ENCODE measurements at regions not wholly inside any gene's neighbourhood (a gene's known extent, or its start where the extent isn't known, plus 50 kb on each side); places are given as distances from the start of the nearest gene placed in this dataset.

GRCh38 chr10:120308589-120308988 is 148.4 kb upstream of the PLPP4 start:
- Histone ChIP-seq H3K27me3 (no peaks in the 10 kb centered on the region), H3K9me3 (no peaks in the 10 kb centered on the region), H3K27ac (no peak overlapping the region), H3K4me3 (no peak overlapping the region), H3K36me3 (no peaks in the 10 kb centered on the region), H3K4me1 (no peaks in the 10 kb centered on the region)
- WGBS: 67% methylated on average over 3 of the region's 3 CpGs
- no peak for TF ChIP-seq CTCF (IDR thresholded peaks at IDR 0.05)
- TF ChIP-seq EP300 (IDR thresholded peaks at IDR 0.05): no peak
- TF ChIP-seq POLR2A (IDR thresholded peaks at IDR 0.05): no peak
- TF ChIP-seq POLR2AphosphoS5 (IDR thresholded peaks at IDR 0.05): no peak
- no peak for DNase-seq (ENCODE audit: low spot score in 2 of 2)

DNA sequence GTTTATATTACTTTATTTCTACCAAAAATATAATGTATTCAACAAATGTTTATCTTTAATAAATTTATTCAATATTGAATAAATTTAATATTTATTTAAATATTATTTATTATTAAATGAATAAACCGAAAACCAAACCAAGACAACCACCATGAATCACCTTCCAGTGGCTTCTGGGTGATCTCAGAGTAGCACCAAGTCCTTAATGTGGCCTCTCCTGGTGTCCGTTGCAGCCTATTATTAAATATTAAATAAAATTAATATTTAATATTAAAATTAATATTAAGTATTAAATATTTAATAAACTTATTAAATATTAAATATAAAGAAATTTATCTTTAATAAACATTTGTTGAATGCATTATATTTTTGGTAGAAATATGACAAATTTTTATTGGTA is 143.3 kb upstream of the PLPP4 start:
- Histone ChIP-seq H3K27me3 (no peaks in the 10 kb centered on the region), H3K36me3 (no peaks in the 10 kb centered on the region), H3K4me3 (no peak overlapping the region), H3K9me3 (no peaks in the 10 kb centered on the region), H3K4me1 (no peaks in the 10 kb centered on the region), H3K27ac (no peak overlapping the region)
- DNase-seq (ENCODE audit: low spot score in 2 of 2): no peak
- WGBS: 92% methylated on average over 2 of the region's 2 CpGs
- TF ChIP-seq EP300 (IDR thresholded peaks at IDR 0.05) (no peak), POLR2A (IDR thresholded peaks at IDR 0.05) (no peak), CTCF (IDR thresholded peaks at IDR 0.05) (no peak), POLR2AphosphoS5 (IDR thresholded peaks at IDR 0.05) (no peak)

GRCh38 chr10:120314442-120314841 is 142.6 kb upstream of the PLPP4 start:
- TF ChIP-seq POLR2AphosphoS5 (IDR thresholded peaks at IDR 0.05) (no peak), POLR2A (IDR thresholded peaks at IDR 0.05) (no peak)
- Histone ChIP-seq H3K4me1 (no peaks in the 10 kb centered on the region), H3K9me3 (no peaks in the 10 kb centered on the region), H3K27ac (no peak overlapping the region), H3K36me3 (no peaks in the 10 kb centered on the region), H3K27me3 (no peaks in the 10 kb centered on the region), H3K4me3 (no peak overlapping the region)
- no peak for DNase-seq (ENCODE audit: low spot score in 2 of 2)
- 80% methylated on average over 1 of the region's 1 CpG for WGBS

DNA sequence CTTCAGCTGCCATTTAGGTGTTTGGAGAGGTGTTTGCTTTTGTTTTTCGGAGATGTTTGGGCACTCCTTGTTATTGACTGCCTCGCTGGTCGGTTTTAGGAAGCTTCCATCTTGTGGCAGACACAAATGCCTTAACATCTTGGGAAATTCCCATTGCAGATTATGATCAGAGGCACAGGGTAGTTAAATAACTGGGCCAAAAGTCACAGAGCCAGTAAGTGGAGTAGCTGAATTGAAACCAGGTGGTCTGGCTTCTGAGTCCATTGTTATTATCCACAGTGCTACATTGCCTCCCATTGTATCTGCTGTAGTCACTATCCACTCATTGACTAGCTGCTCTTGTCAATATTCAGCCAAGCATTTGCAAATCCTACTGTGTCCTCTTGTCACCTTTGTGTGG is 138.2 kb upstream of the PLPP4 start:
- TF ChIP-seq CTCF (IDR thresholded peaks at IDR 0.05) (no peak), POLR2A (IDR thresholded peaks at IDR 0.05) (no peak), EP300 (IDR thresholded peaks at IDR 0.05) (no peak), POLR2AphosphoS5 (IDR thresholded peaks at IDR 0.05) (no peak)
- 76% methylated on average over 3 of the region's 3 CpGs for WGBS
- no peak for DNase-seq (ENCODE audit: low spot score in 2 of 2)

DNA sequence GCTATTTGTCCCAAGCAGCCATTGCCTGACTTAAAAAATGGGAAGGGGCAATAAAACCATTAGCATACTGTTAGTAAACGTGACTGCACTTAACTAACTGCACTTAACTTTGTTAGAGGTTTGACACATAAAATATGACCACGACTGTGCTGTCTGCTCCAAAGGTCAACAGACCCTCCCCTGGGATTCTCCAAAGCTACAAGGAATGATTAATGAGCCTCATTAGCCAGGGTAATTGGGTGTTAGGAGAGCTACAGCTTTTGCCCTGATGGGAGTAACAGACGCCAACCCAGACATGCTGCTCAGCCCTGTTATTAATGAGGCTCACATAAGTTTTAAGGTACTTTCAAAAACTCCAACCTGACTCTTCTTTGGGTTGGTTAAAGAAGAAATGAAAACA is 129.4 kb upstream of the PLPP4 start:
- 57% methylated on average over 3 of the region's 3 CpGs for WGBS
- H3K36me3 ChIP-seq: no peaks in the 10 kb centered on the region
- no peak overlapping the region for H3K27ac ChIP-seq
- H3K4me3 ChIP-seq: no peak overlapping the region
- H3K4me1 ChIP-seq: no peaks in the 10 kb centered on the region
- DNase-seq (ENCODE audit: low spot score in 2 of 2): no peak
- no peaks in the 10 kb centered on the region for H3K9me3 ChIP-seq
- H3K27me3 ChIP-seq: peaks cover 5% of the 10 kb centered on the region
- TF ChIP-seq CTCF (IDR thresholded peaks at IDR 0.05) (no peak), EP300 (IDR thresholded peaks at IDR 0.05) (no peak), POLR2AphosphoS5 (IDR thresholded peaks at IDR 0.05) (no peak), POLR2A (IDR thresholded peaks at IDR 0.05) (no peak)

More for the DNA sequence above, 138.2 kb upstream of the PLPP4 start:
- Histone ChIP-seq H3K4me1 (no peaks in the 10 kb centered on the region), H3K27ac (no peak overlapping the region), H3K36me3 (no peaks in the 10 kb centered on the region), H3K4me3 (no peak overlapping the region), H3K9me3 (no peaks in the 10 kb centered on the region), H3K27me3 (no peaks in the 10 kb centered on the region)

DNA sequence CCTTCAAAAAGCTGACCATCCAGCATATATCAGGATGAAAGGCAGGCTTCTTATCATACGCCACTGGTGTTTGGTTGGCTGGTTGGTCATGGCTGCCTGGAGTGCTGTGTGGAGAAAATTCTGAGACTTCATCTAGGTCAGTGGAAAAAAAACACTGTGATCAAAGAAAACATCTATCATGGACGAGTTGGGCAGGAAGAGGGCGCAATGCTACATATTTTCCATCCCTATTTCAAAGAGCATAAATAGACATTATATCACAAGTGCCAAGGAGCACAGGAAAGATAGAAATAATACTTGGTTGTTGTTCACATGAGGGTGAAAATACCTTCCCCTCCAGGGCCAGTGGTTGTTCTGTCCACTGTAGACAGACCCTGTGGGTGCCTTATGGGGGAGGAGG is 128.4 kb upstream of the PLPP4 start:
- WGBS: 84% methylated on average over 3 of the region's 3 CpGs
- H3K36me3 ChIP-seq: no peaks in the 10 kb centered on the region
- no peaks in the 10 kb centered on the region for H3K9me3 ChIP-seq
- no peak for DNase-seq (ENCODE audit: low spot score in 2 of 2)
- H3K27ac ChIP-seq: no peak overlapping the region
- H3K27me3 ChIP-seq: peaks cover 5% of the 10 kb centered on the region
- H3K4me3 ChIP-seq: no peak overlapping the region
- H3K4me1 ChIP-seq: no peaks in the 10 kb centered on the region
- TF ChIP-seq POLR2AphosphoS5 (IDR thresholded peaks at IDR 0.05) (no peak), CTCF (IDR thresholded peaks at IDR 0.05) (no peak), POLR2A (IDR thresholded peaks at IDR 0.05) (no peak), EP300 (IDR thresholded peaks at IDR 0.05) (no peak)
